ENCODE measurements at regions not wholly inside any gene's neighbourhood (a gene's known extent, or its start where the extent isn't known, plus 50 kb on each side); places are given as distances from the start of the nearest gene placed in this dataset.

- Mint-ChIP-seq H3K27me3 (peaks cover 5% of the 10 kb centered on the region), H3K4me3 (no peak overlapping the region), H3K9me3 (ENCODE audit: insufficient read depth) (no peaks in the 10 kb centered on the region), H3K4me1 (no peaks in the 10 kb centered on the region), H3K27ac (no peak overlapping the region)
- H3K79me2 ChIP-seq (ENCODE audit: control insufficient read depth, insufficient read depth, low read length), result no peaks in the 10 kb centered on the region
- TF ChIP-seq CTCF (IDR thresholded peaks at IDR 0.05), result no peak
- no peak for TF ChIP-seq EZH2 (IDR thresholded peaks at IDR 0.05; ENCODE audit: borderline replicate concordance, insufficient read depth, low read depth, low read length, poor library complexity, severe bottlenecking)
- H3K36me3 ChIP-seq (replicated peaks in 1 of 2; ENCODE audit: control extremely low read depth in 1 of 2, control insufficient read depth in 1 of 2, extremely low read depth in 1 of 2, insufficient read depth in 2 of 2, low read length in 1 of 2), result no peaks in the 10 kb centered on the region
- H2AFZ ChIP-seq (ENCODE audit: insufficient read depth, low read depth, low read length, poor library complexity, severe bottlenecking), result no peak overlapping the region
- DNase-seq, result no peak
- no peak overlapping the region for H3K4me3 ChIP-seq (ENCODE audit: control extremely low read depth in 1 of 5, extremely low read depth in 1 of 5, insufficient read depth in 1 of 5, low read depth in 2 of 5, low read length in 4 of 5)
- CTCF ChIA-PET, result no interaction called here
- peaks cover 0 to 8% (median 1%) of the 10 kb centered on the region in 4 experiments for H3K27me3 ChIP-seq (replicated peaks in 1 of 4; ENCODE audit: control extremely low read depth in 1 of 4, control insufficient read depth in 3 of 4, insufficient read depth in 4 of 4, low read length in 3 of 4)
- no peak for ATAC-seq (ENCODE audit: low read depth)
- POLR2A ChIA-PET, result no interaction called here
- WGBS (ENCODE audit: insufficient coverage), result 86% methylated on average over 10 of the region's 10 CpGs
- no peaks in the 10 kb centered on the region for H3K4me1 ChIP-seq (ENCODE audit: control insufficient read depth in 2 of 2, insufficient read depth in 2 of 2, low read length in 2 of 2)
- H3K9ac ChIP-seq (ENCODE audit: low read length), result no peak overlapping the region
- no peaks in the 10 kb centered on the region for H4K20me1 ChIP-seq (ENCODE audit: control insufficient read depth, insufficient read depth, low read length, poor library complexity, severe bottlenecking)
- no peak overlapping the region for H3K4me2 ChIP-seq (replicated peaks; ENCODE audit: low read depth, low read length, poor library complexity, severe bottlenecking)
- intact Hi-C loops (cut with micrococcal nuclease), result no loop called here
- no peaks in the 10 kb centered on the region for H3K9me3 ChIP-seq (ENCODE audit: control extremely low read depth in 1 of 3, control insufficient read depth in 2 of 3, insufficient read depth in 1 of 3, low read length in 2 of 3)
- no peak overlapping the region for H3K27ac ChIP-seq (ENCODE audit: low read length in 2 of 2)
Measured at GRCh38 chr2:19747310-19748072, 154.3 kb downstream of the TTC32 start.

GRCh38 chr2:19746611-19747309 is 155.0 kb downstream of the TTC32 start:
- no peak for TF ChIP-seq CTCF (IDR thresholded peaks at IDR 0.05)
- no peak for TF ChIP-seq EZH2 (IDR thresholded peaks at IDR 0.05; ENCODE audit: borderline replicate concordance, insufficient read depth, low read depth, low read length, poor library complexity, severe bottlenecking)
- ChIA-PET POLR2A (no interaction called here), CTCF (no interaction called here)
- no peaks in the 10 kb centered on the region for H3K36me3 ChIP-seq (replicated peaks in 1 of 2; ENCODE audit: control extremely low read depth in 1 of 2, control insufficient read depth in 1 of 2, extremely low read depth in 1 of 2, insufficient read depth in 2 of 2, low read length in 1 of 2)
- no peak overlapping the region for H3K4me3 ChIP-seq (ENCODE audit: control extremely low read depth in 1 of 5, extremely low read depth in 1 of 5, insufficient read depth in 1 of 5, low read depth in 2 of 5, low read length in 4 of 5)
- Mint-ChIP-seq H3K27me3 (peaks cover 5% of the 10 kb centered on the region), H3K27ac (no peak overlapping the region), H3K4me1 (no peaks in the 10 kb centered on the region), H3K4me3 (no peak overlapping the region), H3K9me3 (ENCODE audit: insufficient read depth) (no peaks in the 10 kb centered on the region)
- no peak overlapping the region for H3K27ac ChIP-seq (ENCODE audit: low read length in 2 of 2)
- WGBS (ENCODE audit: insufficient coverage), result 86% methylated on average over 13 of the region's 13 CpGs
- no peak overlapping the region for H3K4me2 ChIP-seq (replicated peaks; ENCODE audit: low read depth, low read length, poor library complexity, severe bottlenecking)
- H2AFZ ChIP-seq (ENCODE audit: insufficient read depth, low read depth, low read length, poor library complexity, severe bottlenecking), result no peak overlapping the region
- intact Hi-C loops (cut with micrococcal nuclease), result no loop called here
- H3K79me2 ChIP-seq (ENCODE audit: control insufficient read depth, insufficient read depth, low read length), result no peaks in the 10 kb centered on the region
- H3K9me3 ChIP-seq (ENCODE audit: control extremely low read depth in 1 of 3, control insufficient read depth in 2 of 3, insufficient read depth in 1 of 3, low read length in 2 of 3), result no peaks in the 10 kb centered on the region
- no peaks in the 10 kb centered on the region for H3K4me1 ChIP-seq (ENCODE audit: control insufficient read depth in 2 of 2, insufficient read depth in 2 of 2, low read length in 2 of 2)
- DNase-seq (no peak), ATAC-seq (ENCODE audit: low read depth) (no peak)
- no peak overlapping the region for H3K9ac ChIP-seq (ENCODE audit: low read length)
- H3K27me3 ChIP-seq (replicated peaks in 1 of 4; ENCODE audit: control extremely low read depth in 1 of 4, control insufficient read depth in 3 of 4, insufficient read depth in 4 of 4, low read length in 3 of 4), result peaks cover 0 to 8% (median 0%) of the 10 kb centered on the region in 4 experiments
- no peaks in the 10 kb centered on the region for H4K20me1 ChIP-seq (ENCODE audit: control insufficient read depth, insufficient read depth, low read length, poor library complexity, severe bottlenecking)

All from B cell (primary cell).